Keratinocyte (primary cell): ENCODE measurements at regions not wholly inside any gene's neighbourhood (a gene's known extent, or its start where the extent isn't known, plus 50 kb on each side); places are given as distances from the start of the nearest gene placed in this dataset.

Experiments
- EZH2 ChIP-seq: IDR thresholded peaks from one replicate; pipeline ENCODE4 v1.6.1; 2012; ENCODE audit warnings: inconsistent platforms, mild to moderate bottlenecking, low read length, moderate library complexity
- TF ChIP-seq, protein P1 (sequence below), 3 experiments: IDR thresholded peaks in 1 of 3; conservative IDR thresholded peaks in 1 of 3; optimal IDR thresholded peaks in 1 of 3; 2 replicates in 2 of 3; 3 replicates in 1 of 3; pipeline versions ENCODE3 to v1.5.1; 2011; ENCODE audit warnings: low read length in 3 of 3, mild to moderate bottlenecking in 3 of 3, moderate library complexity in 2 of 3, control low read depth in 1 of 3, inconsistent platforms in 1 of 3; ENCODE audit not compliant: insufficient read depth in 2 of 3; ENCODE audit errors: extremely low read depth in 1 of 3

DNA sequence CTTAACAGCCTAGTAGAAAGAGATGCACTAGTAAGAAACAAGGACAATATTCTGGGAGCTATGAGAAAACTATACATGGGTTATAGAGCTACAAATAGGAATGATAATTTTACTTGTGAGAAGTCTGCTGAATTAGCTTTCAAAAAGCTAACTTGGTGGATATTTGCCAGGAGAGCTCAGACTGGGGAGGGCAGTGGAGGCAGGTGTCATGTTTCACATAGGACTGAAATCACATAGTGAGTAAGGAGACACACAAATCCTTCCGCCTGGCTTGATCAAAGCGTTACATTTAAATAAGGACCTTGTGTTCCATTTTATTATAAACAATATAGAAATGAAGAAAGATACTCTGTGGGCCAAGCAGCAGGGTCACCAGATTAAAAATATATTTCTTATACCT lies 235.0 kb downstream of the ISL1 start:
- TF ChIP-seq, protein P1, sequence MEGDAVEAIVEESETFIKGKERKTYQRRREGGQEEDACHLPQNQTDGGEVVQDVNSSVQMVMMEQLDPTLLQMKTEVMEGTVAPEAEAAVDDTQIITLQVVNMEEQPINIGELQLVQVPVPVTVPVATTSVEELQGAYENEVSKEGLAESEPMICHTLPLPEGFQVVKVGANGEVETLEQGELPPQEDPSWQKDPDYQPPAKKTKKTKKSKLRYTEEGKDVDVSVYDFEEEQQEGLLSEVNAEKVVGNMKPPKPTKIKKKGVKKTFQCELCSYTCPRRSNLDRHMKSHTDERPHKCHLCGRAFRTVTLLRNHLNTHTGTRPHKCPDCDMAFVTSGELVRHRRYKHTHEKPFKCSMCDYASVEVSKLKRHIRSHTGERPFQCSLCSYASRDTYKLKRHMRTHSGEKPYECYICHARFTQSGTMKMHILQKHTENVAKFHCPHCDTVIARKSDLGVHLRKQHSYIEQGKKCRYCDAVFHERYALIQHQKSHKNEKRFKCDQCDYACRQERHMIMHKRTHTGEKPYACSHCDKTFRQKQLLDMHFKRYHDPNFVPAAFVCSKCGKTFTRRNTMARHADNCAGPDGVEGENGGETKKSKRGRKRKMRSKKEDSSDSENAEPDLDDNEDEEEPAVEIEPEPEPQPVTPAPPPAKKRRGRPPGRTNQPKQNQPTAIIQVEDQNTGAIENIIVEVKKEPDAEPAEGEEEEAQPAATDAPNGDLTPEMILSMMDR (optimal IDR thresholded peaks at IDR 0.05 in 1 of 3, IDR thresholded peaks at IDR 0.05 in 1 of 3, conservative IDR thresholded peaks at IDR 0.05 in 1 of 3; ENCODE audit: extremely low read depth in 1 of 3, insufficient read depth in 2 of 3, low read length in 3 of 3): no peak
- TF ChIP-seq EZH2: no peak
